ENCODE measurements at regions not wholly inside any gene's neighbourhood (a gene's known extent, or its start where the extent isn't known, plus 50 kb on each side); places are given as distances from the start of the nearest gene placed in this dataset.

DNA sequence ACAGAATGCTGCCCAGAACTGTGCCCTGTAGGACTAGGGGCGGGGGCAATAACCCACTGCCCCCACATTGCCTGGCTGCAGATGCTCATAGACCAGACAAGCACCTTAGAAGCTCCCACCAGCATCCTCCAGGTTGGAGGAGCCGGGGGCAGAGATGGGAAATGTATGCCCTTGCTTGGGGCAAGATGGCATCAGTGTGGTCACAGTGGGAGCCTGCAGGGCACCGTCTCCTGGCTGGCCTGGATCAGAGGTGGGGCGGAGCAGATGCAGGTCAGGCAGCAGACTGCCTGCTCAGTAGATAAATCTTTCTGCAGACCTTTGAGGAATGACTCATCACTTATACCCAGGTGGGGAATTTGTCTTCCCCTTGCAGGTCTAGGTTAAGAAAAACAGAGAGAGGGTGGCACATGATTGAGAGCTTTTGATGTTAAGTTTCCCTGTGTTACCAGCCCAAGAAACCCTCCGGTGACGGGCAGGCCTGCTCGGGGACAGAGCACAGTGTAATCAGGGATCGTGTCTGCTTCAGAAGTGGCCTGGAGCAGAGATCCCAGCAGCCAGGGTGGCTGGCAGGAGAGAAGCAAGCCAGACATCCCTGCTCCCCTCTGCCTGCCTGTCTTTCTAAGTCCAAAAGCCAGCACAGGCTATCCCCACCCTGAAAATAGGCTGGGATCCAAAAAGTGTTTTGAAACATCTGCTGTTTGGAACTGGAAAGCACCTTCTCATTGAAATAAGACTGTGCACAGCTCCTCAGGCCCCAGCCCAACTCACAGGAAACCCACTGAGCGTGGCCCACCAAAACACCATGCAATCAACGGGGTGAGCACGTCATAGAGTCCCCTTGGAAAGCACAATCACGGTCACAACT is 50.7 kb upstream of the RPL38 start:
- DNase-seq (ENCODE audit: low read depth in 1 of 2, low spot score in 1 of 2), result no peak

DNA sequence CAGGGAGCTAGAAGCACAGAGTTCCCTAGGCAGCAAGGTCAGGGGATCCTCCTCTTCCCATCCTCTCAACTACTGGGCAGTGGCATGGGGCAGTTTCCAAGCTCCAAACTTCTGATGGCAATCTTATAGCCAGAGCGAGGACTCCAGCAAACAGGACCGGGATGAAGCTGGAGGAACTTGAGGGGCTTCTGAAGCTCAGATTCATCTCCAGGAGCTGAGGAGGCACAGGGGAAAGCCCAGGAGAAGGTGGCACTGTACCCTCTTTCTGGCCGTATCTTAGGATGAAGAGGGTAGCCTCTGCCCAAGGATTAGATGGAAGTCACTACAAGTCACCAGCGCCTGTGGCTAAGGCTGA is 50.0 kb upstream of the RPL38 start:
- DNase-seq (ENCODE audit: low read depth in 1 of 2, low spot score in 1 of 2), result no peak
